H9 (cell line): ENCODE measurements at regions not wholly inside any gene's neighbourhood (a gene's known extent, or its start where the extent isn't known, plus 50 kb on each side); places are given as distances from the start of the nearest gene placed in this dataset.

Source experiments
- DNase-seq: peaks from one replicate; pipeline ENCODE4 v3.0.0-alpha.2; 2017
- H2AFZ ChIP-seq: one replicate; pipeline ENCODE4 v1.6.1; 2013; ENCODE audit warnings: mild to moderate bottlenecking, low read length, control low read depth, moderate library complexity
- H2AK5ac ChIP-seq: 2 replicates; pipeline ENCODE4 v1.6.1; 2013; ENCODE audit warnings: low read length, control low read depth, mixed read lengths; ENCODE audit not compliant: insufficient read length
- H2BK120ac ChIP-seq: one replicate; pipeline ENCODE4 v1.6.1; 2013; ENCODE audit warnings: low read depth, mild to moderate bottlenecking, low read length, control low read depth, inconsistent platforms; ENCODE audit not compliant: poor library complexity, severe bottlenecking
- H2BK12ac ChIP-seq: 2 replicates; pipeline ENCODE4 v1.6.1; 2013; ENCODE audit warnings: low read length, control low read depth, mixed read lengths, low read depth; ENCODE audit not compliant: insufficient read length
- H2BK15ac ChIP-seq: 2 replicates; pipeline ENCODE4 v1.6.1; 2013; ENCODE audit warnings: low read depth, low read length, control low read depth
- H2BK20ac ChIP-seq: one replicate; pipeline ENCODE4 v1.6.1; 2013; ENCODE audit warnings: low read depth, mild to moderate bottlenecking, low read length, control low read depth, inconsistent platforms; ENCODE audit not compliant: poor library complexity, severe bottlenecking
- H2BK5ac ChIP-seq: 2 replicates; pipeline ENCODE4 v1.6.1; 2013; ENCODE audit warnings: low read length, control low read depth, mixed read lengths; ENCODE audit not compliant: insufficient read length
- H3K14ac ChIP-seq: 2 replicates; pipeline ENCODE4 v1.6.1; 2013; ENCODE audit warnings: low read length, control low read depth; ENCODE audit not compliant: insufficient read depth
- H3K18ac ChIP-seq: 2 replicates; pipeline ENCODE4 v1.6.1; 2013; ENCODE audit warnings: low read depth, mild to moderate bottlenecking, mixed read lengths, low read length, control low read depth; ENCODE audit not compliant: insufficient read length
- H3K23ac ChIP-seq: 2 replicates; pipeline ENCODE4 v1.6.1; 2013; ENCODE audit warnings: low read length, control low read depth, mixed read lengths, low read depth; ENCODE audit not compliant: insufficient read length
- H3K23me2 ChIP-seq: 2 replicates; pipeline ENCODE4 v1.6.1; 2013; ENCODE audit warnings: low read depth, mild to moderate bottlenecking, mixed read lengths, low read length, control low read depth; ENCODE audit not compliant: insufficient read length, poor library complexity, severe bottlenecking
- H3K27ac ChIP-seq: 2 replicates; pipeline ENCODE4 v1.5.1; 2013; ENCODE audit warnings: low read length, control low read depth, mixed read lengths, low read depth; ENCODE audit not compliant: insufficient read length
- H3K27me3 ChIP-seq: 2 replicates; pipeline ENCODE4 v1.6.1; 2013; ENCODE audit warnings: low read length, control low read depth, inconsistent platforms; ENCODE audit not compliant: insufficient read depth
- H3K4ac ChIP-seq: 2 replicates; pipeline ENCODE4 v1.6.1; 2013; ENCODE audit warnings: low read depth, mild to moderate bottlenecking, control low read depth, inconsistent platforms, low read length, moderate library complexity
- H3K4me1 ChIP-seq: 2 replicates; pipeline ENCODE4 v1.6.1; 2013; ENCODE audit warnings: low read length, control low read depth, inconsistent platforms; ENCODE audit not compliant: insufficient read depth
- H3K4me2 ChIP-seq: 2 replicates; pipeline ENCODE4 v1.6.1; 2013; ENCODE audit warnings: low read length, control low read depth, mixed read lengths; ENCODE audit not compliant: insufficient read length, insufficient read depth
- H3K56ac ChIP-seq: 2 replicates; pipeline ENCODE4 v1.6.1; 2013; ENCODE audit warnings: low read depth, mild to moderate bottlenecking, mixed read lengths, low read length, control low read depth; ENCODE audit not compliant: insufficient read length
- H3K79me1 ChIP-seq: 2 replicates; pipeline ENCODE4 v1.6.1; 2013; ENCODE audit warnings: low read depth, mild to moderate bottlenecking, moderate library complexity, low read length, control low read depth, inconsistent platforms; ENCODE audit not compliant: insufficient read depth, poor library complexity, severe bottlenecking
- H3K79me2 ChIP-seq: 2 replicates; pipeline ENCODE4 v1.6.1; 2013; ENCODE audit warnings: low read length, control low read depth, inconsistent platforms; ENCODE audit not compliant: insufficient read depth
- H3K9ac ChIP-seq: 2 replicates; pipeline ENCODE4 v1.6.1; 2013; ENCODE audit warnings: low read length, control low read depth, mixed read lengths; ENCODE audit not compliant: insufficient read length; ENCODE audit errors: extremely low read depth
- H3K9me3 ChIP-seq: one replicate; pipeline ENCODE4 v1.6.1; 2013; ENCODE audit warnings: low read depth, low read length, inconsistent platforms; ENCODE audit not compliant: control insufficient read depth
- H3T11ph ChIP-seq: one replicate; pipeline ENCODE4 v1.6.1; 2013; ENCODE audit warnings: mild to moderate bottlenecking, low read length, control low read depth, inconsistent platforms
- H4K20me1 ChIP-seq: one replicate; pipeline ENCODE4 v1.6.1; 2013; ENCODE audit not compliant: control insufficient read depth, insufficient read length, insufficient read depth
- H4K5ac ChIP-seq: 2 replicates; pipeline ENCODE4 v1.6.1; 2013; ENCODE audit warnings: low read depth, mild to moderate bottlenecking, mixed read lengths, low read length, control low read depth; ENCODE audit not compliant: insufficient read length
- H4K8ac ChIP-seq: replicated peaks from 2 replicates; pipeline ENCODE4 v1.6.1; 2013; ENCODE audit warnings: low read length, control low read depth, mixed read lengths, low read depth; ENCODE audit not compliant: insufficient read length
- H4K91ac ChIP-seq: 2 replicates; pipeline ENCODE4 v1.6.1; 2013; ENCODE audit warnings: low read depth, mild to moderate bottlenecking, moderate library complexity, mixed read lengths, low read length, control low read depth; ENCODE audit not compliant: insufficient read length
- H3K27ac Mint-ChIP-seq, 3 experiments: 2 replicates in 2 of 3; 3 replicates in 1 of 3; pipeline ENCODE4 v1.8.0; 2020 to 2021; ENCODE audit warnings: mixed read lengths in 3 of 3, mild to moderate bottlenecking in 1 of 3, moderate library complexity in 1 of 3
- H3K27me3 Mint-ChIP-seq: 2 replicates; pipeline ENCODE4 v1.8.0; 2021; ENCODE audit warnings: low read depth, mild to moderate bottlenecking, moderate library complexity, mixed read lengths
- H3K36me3 Mint-ChIP-seq, 3 experiments: 2 replicates in 2 of 3; 3 replicates in 1 of 3; pipeline ENCODE4 v1.8.0; 2020 to 2021; ENCODE audit warnings: low read depth in 3 of 3, mixed read lengths in 3 of 3; ENCODE audit not compliant: insufficient read depth in 1 of 3
- H3K4me1 Mint-ChIP-seq, 2 experiments: 2 replicates each; pipeline ENCODE4 v1.8.0; 2020; ENCODE audit warnings: mixed read lengths in 2 of 2
- H3K4me3 Mint-ChIP-seq, 2 experiments: 2 replicates in 1 of 2; 3 replicates in 1 of 2; pipeline ENCODE4 v1.8.0; 2020 to 2021; ENCODE audit warnings: mild to moderate bottlenecking in 2 of 2, mixed read lengths in 2 of 2, moderate library complexity in 1 of 2
- H3K9me3 Mint-ChIP-seq, 2 experiments: 2 replicates in 1 of 2; 3 replicates in 1 of 2; pipeline ENCODE4 v1.8.0; 2020; ENCODE audit warnings: mild to moderate bottlenecking in 2 of 2, mixed read lengths in 2 of 2, moderate library complexity in 1 of 2
- WGBS: extraction: QIAGEN DNeasy Blood & Tissue Kit; methylation state at CpG from one replicate; pipeline ENCODE4 v1.1.7; 2013; ENCODE audit warnings: missing lambda C conversion rate, low lambda C conversion rate, mixed read lengths; ENCODE audit not compliant: insufficient read length; ENCODE audit errors: extremely low coverage; 5-methylcytosine and 5-hydroxymethylcytosine counted together
- TF ChIP-seq, protein P1 (sequence below): fragments of 200-600 bp; sonication (generic); conservative IDR thresholded peaks from 3 replicates; pipeline ENCODE4 v1.8.0; 2021; ENCODE audit warnings: antibody characterized with exemption, mild to moderate bottlenecking

DNA sequence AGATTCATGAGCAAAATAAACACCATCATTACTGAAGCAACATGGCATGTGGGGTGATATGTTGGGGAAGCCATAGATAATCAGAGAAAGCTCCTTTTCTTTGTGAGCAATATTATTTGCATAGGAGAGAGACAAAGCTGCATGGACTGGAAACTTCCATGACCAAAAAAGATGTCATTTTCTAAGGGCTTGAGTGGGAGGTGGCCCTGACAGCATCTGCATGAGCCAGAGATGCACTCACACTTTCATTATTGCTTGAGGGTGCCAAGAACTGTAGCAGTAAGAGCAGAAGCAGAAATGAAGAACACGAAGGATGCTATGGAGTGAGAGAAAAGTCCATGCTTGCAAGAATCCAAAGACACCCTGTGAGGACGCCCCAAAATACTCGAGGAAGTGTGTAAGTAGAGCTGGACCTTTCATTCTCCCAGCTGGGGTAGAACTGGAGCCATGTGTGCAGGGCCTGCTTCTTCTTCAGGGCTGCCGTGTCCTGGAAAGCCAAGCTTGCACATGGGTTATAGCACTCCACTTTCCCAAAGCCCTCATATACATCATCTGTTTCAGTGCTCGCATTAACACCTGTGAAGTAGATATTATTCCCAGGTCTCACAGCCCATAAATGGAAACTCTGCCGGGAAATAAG is 851.2 kb downstream of the DHX35 start:
- no peak overlapping the region for H2AK5ac ChIP-seq
- peaks cover 0 to 2% of the 10 kb centered on the region in 2 experiments; a peak in 2 of 5 replicates for H3K9me3 Mint-ChIP-seq
- H2BK15ac ChIP-seq = no peak overlapping the region
- H4K8ac ChIP-seq = no peak overlapping the region
- no peaks in the 10 kb centered on the region; the same call in 1 of the 2 replicates for H3K27me3 Mint-ChIP-seq
- no peak overlapping the region for H3K4me3 Mint-ChIP-seq
- H3K9me3 ChIP-seq = no peaks in the 10 kb centered on the region
- H3K79me2 ChIP-seq = no peaks in the 10 kb centered on the region
- H3K56ac ChIP-seq = no peak overlapping the region
- no peak for DNase-seq
- H4K5ac ChIP-seq = no peak overlapping the region
- H3K36me3 Mint-ChIP-seq = peaks cover 0 to 3% (median 0%) of the 10 kb centered on the region in 3 experiments; a peak in 2 of 7 replicates
- H3K4me2 ChIP-seq = no peak overlapping the region
- no peak overlapping the region for H4K91ac ChIP-seq
- no peak overlapping the region for H3T11ph ChIP-seq
- TF ChIP-seq, protein P1, sequence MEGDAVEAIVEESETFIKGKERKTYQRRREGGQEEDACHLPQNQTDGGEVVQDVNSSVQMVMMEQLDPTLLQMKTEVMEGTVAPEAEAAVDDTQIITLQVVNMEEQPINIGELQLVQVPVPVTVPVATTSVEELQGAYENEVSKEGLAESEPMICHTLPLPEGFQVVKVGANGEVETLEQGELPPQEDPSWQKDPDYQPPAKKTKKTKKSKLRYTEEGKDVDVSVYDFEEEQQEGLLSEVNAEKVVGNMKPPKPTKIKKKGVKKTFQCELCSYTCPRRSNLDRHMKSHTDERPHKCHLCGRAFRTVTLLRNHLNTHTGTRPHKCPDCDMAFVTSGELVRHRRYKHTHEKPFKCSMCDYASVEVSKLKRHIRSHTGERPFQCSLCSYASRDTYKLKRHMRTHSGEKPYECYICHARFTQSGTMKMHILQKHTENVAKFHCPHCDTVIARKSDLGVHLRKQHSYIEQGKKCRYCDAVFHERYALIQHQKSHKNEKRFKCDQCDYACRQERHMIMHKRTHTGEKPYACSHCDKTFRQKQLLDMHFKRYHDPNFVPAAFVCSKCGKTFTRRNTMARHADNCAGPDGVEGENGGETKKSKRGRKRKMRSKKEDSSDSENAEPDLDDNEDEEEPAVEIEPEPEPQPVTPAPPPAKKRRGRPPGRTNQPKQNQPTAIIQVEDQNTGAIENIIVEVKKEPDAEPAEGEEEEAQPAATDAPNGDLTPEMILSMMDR = no peak
- H3K23me2 ChIP-seq = no peaks in the 10 kb centered on the region
- H3K4me1 Mint-ChIP-seq = no peaks in the 10 kb centered on the region
- no peak overlapping the region for H2BK20ac ChIP-seq
- no peak overlapping the region for H3K23ac ChIP-seq
- no peak overlapping the region for H3K14ac ChIP-seq
- H3K9ac ChIP-seq = no peak overlapping the region
- H2BK5ac ChIP-seq = no peak overlapping the region
- H2BK12ac ChIP-seq = no peak overlapping the region
- H3K27ac Mint-ChIP-seq = no peak overlapping the region; a peak in 1 of 7 replicates
- H2AFZ ChIP-seq = no peak overlapping the region
- no peaks in the 10 kb centered on the region for H3K79me1 ChIP-seq
- H3K27me3 ChIP-seq = no peaks in the 10 kb centered on the region
- no peaks in the 10 kb centered on the region for H4K20me1 ChIP-seq
- no CpG with 5 or more reads among the region's 6 CpGs for WGBS
- H3K27ac ChIP-seq = no peak overlapping the region
- no peak overlapping the region for H3K4ac ChIP-seq
- H2BK120ac ChIP-seq = no peak overlapping the region
- H3K18ac ChIP-seq = no peak overlapping the region
- H3K4me1 ChIP-seq = no peaks in the 10 kb centered on the region
